GM19025 (cell line): ENCODE measurements at regions not wholly inside any gene's neighbourhood (a gene's known extent, or its start where the extent isn't known, plus 50 kb on each side); places are given as distances from the start of the nearest gene placed in this dataset.
"Not testable (repeated sequence)": the region's sequence is repeated elsewhere in the genome, so short reads cannot be mapped to it uniquely, and the experiment has no call there.

Source experiments
- ATAC-seq: cut with Tn5 transposase; IDR thresholded peaks from one replicate; pipeline ENCODE4 v1.9.1; 2021; ENCODE audit warnings: mild to moderate bottlenecking, low read depth, moderate library complexity; ENCODE audit not compliant: unreplicated experiment

- ATAC-seq, result not testable (repeated sequence)
Measured at GRCh38 chr2:126160950-126161349, 495.0 kb upstream of the GYPC start.

GRCh38 chr2:126172631-126173184 lies 483.2 kb upstream of the GYPC start:
- no peak for ATAC-seq

GRCh38 chr2:126175222-126175621 lies 480.7 kb upstream of the GYPC start:
- no peak for ATAC-seq

GRCh38 chr2:126177479-126177878 lies 478.5 kb upstream of the GYPC start:
- no peak for ATAC-seq

- no peak for ATAC-seq
Measured at GRCh38 chr2:126187668-126188067, 468.3 kb upstream of the GYPC start.

- ATAC-seq, result no peak
Measured at GRCh38 chr2:126189527-126189926, 466.4 kb upstream of the GYPC start.

- no peak for ATAC-seq
Measured at GRCh38 chr2:126200538-126200937, 455.4 kb upstream of the GYPC start.

- no peak for ATAC-seq
Measured at GRCh38 chr2:126208266-126208665, 447.7 kb upstream of the GYPC start.

- no peak for ATAC-seq
Measured at GRCh38 chr2:126212735-126213134, 443.2 kb upstream of the GYPC start.

- ATAC-seq, result no peak
Measured at GRCh38 chr2:126219081-126219480, 436.9 kb upstream of the GYPC start.

GRCh38 chr2:126220331-126220730 lies 435.6 kb upstream of the GYPC start:
- no peak for ATAC-seq

GRCh38 chr2:126221506-126221905 lies 434.5 kb upstream of the GYPC start:
- no peak for ATAC-seq

GRCh38 chr2:126222278-126222677 lies 433.7 kb upstream of the GYPC start:
- no peak for ATAC-seq

- no peak for ATAC-seq
Measured at GRCh38 chr2:126224776-126225175, 431.2 kb upstream of the GYPC start.

- ATAC-seq, result no peak
Measured at GRCh38 chr2:126227250-126227649, 428.7 kb upstream of the GYPC start.

- no peak for ATAC-seq
Measured at GRCh38 chr2:126228531-126228930, 427.4 kb upstream of the GYPC start.

GRCh38 chr2:126238251-126238650 lies 417.7 kb upstream of the GYPC start:
- no peak for ATAC-seq

GRCh38 chr2:126239320-126239955 lies 416.5 kb upstream of the GYPC start:
- no peak for ATAC-seq

GRCh38 chr2:126241001-126241400 lies 415.0 kb upstream of the GYPC start:
- no peak for ATAC-seq

GRCh38 chr2:126241411-126241810 lies 414.5 kb upstream of the GYPC start:
- no peak for ATAC-seq

- ATAC-seq, result no peak
Measured at GRCh38 chr2:126244937-126245336, 411.0 kb upstream of the GYPC start.

- no peak for ATAC-seq
Measured at GRCh38 chr2:126253669-126254068, 402.3 kb upstream of the GYPC start.

GRCh38 chr2:126264625-126265024 lies 391.3 kb upstream of the GYPC start:
- no peak for ATAC-seq
